ENCODE measurements at regions not wholly inside any gene's neighbourhood (a gene's known extent, or its start where the extent isn't known, plus 50 kb on each side); places are given as distances from the start of the nearest gene placed in this dataset.
A peak's percentile ranks its signal among the peaks of the same experiment; 100 is the strongest.

- Mint-ChIP-seq H3K9me3 (no peaks in the 10 kb centered on the region), H3K36me3 (no peaks in the 10 kb centered on the region), H3K4me1 (peaks cover 22 to 28% of the 10 kb centered on the region in 2 donors), H3K27me3 (ENCODE audit: low read depth in 3 of 3) (peaks cover 3 to 4% (median 3%) of the 10 kb centered on the region in 3 donors), H3K4me3 (no peak overlapping the region), H3K27ac (no peak overlapping the region)
- no peak for DNase-seq
Observed at GRCh38 chr3:152555666-152556291, 279.2 kb upstream of the P2RY1 start.

- Mint-ChIP-seq H3K4me1 (peaks cover 22 to 28% of the 10 kb centered on the region in 2 donors), H3K36me3 (no peaks in the 10 kb centered on the region), H3K4me3 (peak overlapping the region; percentile 0 to 60 (median 40)), H3K27ac (peak overlapping the region in 4 of 6 donors; percentile 37 to 68 (median 64)), H3K27me3 (ENCODE audit: low read depth in 3 of 3) (peaks cover 0 to 3% (median 3%) of the 10 kb centered on the region in 3 donors), H3K9me3 (no peaks in the 10 kb centered on the region)
- DNase-seq: no peak
Observed at GRCh38 chr3:152556731-152557254, 278.1 kb upstream of the P2RY1 start.

GRCh38 chr3:152557302-152557999, 277.5 kb upstream of the P2RY1 start:
- Mint-ChIP-seq H3K27ac (peak overlapping the region; percentile 9 to 82 (median 50)), H3K36me3 (no peaks in the 10 kb centered on the region), H3K9me3 (no peaks in the 10 kb centered on the region), H3K27me3 (ENCODE audit: low read depth in 3 of 3) (peaks cover 0 to 5% (median 3%) of the 10 kb centered on the region in 3 donors), H3K4me3 (peak overlapping the region; percentile 12 to 60 (median 40)), H3K4me1 (peaks cover 22 to 28% of the 10 kb centered on the region in 2 donors)
- peak in 1 of 3 donors; percentile 1 for DNase-seq

- H3K36me3 Mint-ChIP-seq: no peaks in the 10 kb centered on the region
- H3K4me1 Mint-ChIP-seq: peaks cover 22 to 28% of the 10 kb centered on the region in 2 donors
- H3K4me3 Mint-ChIP-seq: no peak overlapping the region
- peak overlapping the region in 2 of 6 donors; percentile 17 to 68 for H3K27ac Mint-ChIP-seq
- no peak for DNase-seq
- peaks cover 0 to 5% (median 3%) of the 10 kb centered on the region in 3 donors for H3K27me3 Mint-ChIP-seq (ENCODE audit: low read depth in 3 of 3)
- H3K9me3 Mint-ChIP-seq: no peaks in the 10 kb centered on the region
Observed at GRCh38 chr3:152558386-152558785, 276.5 kb upstream of the P2RY1 start.

- H3K4me3 Mint-ChIP-seq: no peak overlapping the region
- no peak overlapping the region for H3K27ac Mint-ChIP-seq
- H3K4me1 Mint-ChIP-seq: peaks cover 22 to 28% of the 10 kb centered on the region in 2 donors
- peaks cover 3 to 5% (median 3%) of the 10 kb centered on the region in 3 donors for H3K27me3 Mint-ChIP-seq (ENCODE audit: low read depth in 3 of 3)
- DNase-seq: no peak
- no peaks in the 10 kb centered on the region for H3K9me3 Mint-ChIP-seq
- H3K36me3 Mint-ChIP-seq: no peaks in the 10 kb centered on the region
Observed at GRCh38 chr3:152559246-152559645, 275.7 kb upstream of the P2RY1 start.

GRCh38 chr3:152564459-152564858, 270.5 kb upstream of the P2RY1 start:
- Mint-ChIP-seq H3K4me3 (no peak overlapping the region), H3K36me3 (no peaks in the 10 kb centered on the region), H3K4me1 (no peaks in the 10 kb centered on the region), H3K27me3 (ENCODE audit: low read depth in 3 of 3) (peaks cover 0 to 8% (median 3%) of the 10 kb centered on the region in 3 donors), H3K9me3 (no peaks in the 10 kb centered on the region), H3K27ac (no peak overlapping the region)
- DNase-seq: no peak

- Mint-ChIP-seq H3K27me3 (ENCODE audit: low read depth in 3 of 3) (peaks cover 0 to 5% (median 4%) of the 10 kb centered on the region in 3 donors), H3K4me3 (no peak overlapping the region), H3K27ac (no peak overlapping the region), H3K36me3 (no peaks in the 10 kb centered on the region), H3K9me3 (no peaks in the 10 kb centered on the region), H3K4me1 (no peaks in the 10 kb centered on the region)
- peak in 1 of 3 donors; percentile 2 for DNase-seq
Observed at GRCh38 chr3:152574461-152575079, 260.4 kb upstream of the P2RY1 start.

- no peak for DNase-seq
- Mint-ChIP-seq H3K27me3 (ENCODE audit: low read depth in 3 of 3) (peaks cover 0 to 6% (median 5%) of the 10 kb centered on the region in 3 donors), H3K27ac (no peak overlapping the region), H3K9me3 (no peaks in the 10 kb centered on the region), H3K36me3 (no peaks in the 10 kb centered on the region), H3K4me1 (no peaks in the 10 kb centered on the region), H3K4me3 (no peak overlapping the region)
Observed at GRCh38 chr3:152578769-152579168, 256.2 kb upstream of the P2RY1 start.

GRCh38 chr3:152581951-152582350, 253.0 kb upstream of the P2RY1 start:
- Mint-ChIP-seq H3K27me3 (ENCODE audit: low read depth in 3 of 3) (peaks cover 0 to 10% (median 0%) of the 10 kb centered on the region in 3 donors), H3K9me3 (no peaks in the 10 kb centered on the region), H3K4me3 (no peak overlapping the region), H3K27ac (no peak overlapping the region), H3K4me1 (no peaks in the 10 kb centered on the region), H3K36me3 (no peaks in the 10 kb centered on the region)
- no peak for DNase-seq

GRCh38 chr3:152583963-152584362, 251.0 kb upstream of the P2RY1 start:
- Mint-ChIP-seq H3K27me3 (ENCODE audit: low read depth in 3 of 3) (peaks cover 0 to 14% (median 0%) of the 10 kb centered on the region in 3 donors), H3K36me3 (no peaks in the 10 kb centered on the region), H3K9me3 (no peaks in the 10 kb centered on the region), H3K4me3 (no peak overlapping the region), H3K4me1 (no peaks in the 10 kb centered on the region), H3K27ac (no peak overlapping the region)
- no peak for DNase-seq

- Mint-ChIP-seq H3K27me3 (ENCODE audit: low read depth in 3 of 3) (peaks cover 0 to 12% (median 2%) of the 10 kb centered on the region in 3 donors), H3K27ac (no peak overlapping the region), H3K4me1 (no peaks in the 10 kb centered on the region), H3K9me3 (no peaks in the 10 kb centered on the region), H3K4me3 (no peak overlapping the region), H3K36me3 (no peaks in the 10 kb centered on the region)
- DNase-seq: no peak
Observed at GRCh38 chr3:152586974-152587373, 248.0 kb upstream of the P2RY1 start.

GRCh38 chr3:152587861-152588260, 247.1 kb upstream of the P2RY1 start:
- no peak overlapping the region for H3K27ac Mint-ChIP-seq
- no peak overlapping the region for H3K4me3 Mint-ChIP-seq
- H3K27me3 Mint-ChIP-seq (ENCODE audit: low read depth in 3 of 3): peaks cover 0 to 12% (median 2%) of the 10 kb centered on the region in 3 donors
- H3K9me3 Mint-ChIP-seq: no peaks in the 10 kb centered on the region
- no peak for DNase-seq
- H3K36me3 Mint-ChIP-seq: no peaks in the 10 kb centered on the region
- H3K4me1 Mint-ChIP-seq: no peaks in the 10 kb centered on the region

GRCh38 chr3:152589644-152590043, 245.3 kb upstream of the P2RY1 start:
- no peak for DNase-seq
- H3K27me3 Mint-ChIP-seq (ENCODE audit: low read depth in 3 of 3): peaks cover 0 to 12% (median 2%) of the 10 kb centered on the region in 3 donors
- no peak overlapping the region for H3K4me3 Mint-ChIP-seq
- no peaks in the 10 kb centered on the region for H3K9me3 Mint-ChIP-seq
- H3K27ac Mint-ChIP-seq: no peak overlapping the region
- no peaks in the 10 kb centered on the region for H3K36me3 Mint-ChIP-seq
- H3K4me1 Mint-ChIP-seq: no peaks in the 10 kb centered on the region

GRCh38 chr3:152591515-152591914, 243.4 kb upstream of the P2RY1 start:
- H3K36me3 Mint-ChIP-seq: no peaks in the 10 kb centered on the region
- H3K4me3 Mint-ChIP-seq: no peak overlapping the region
- H3K9me3 Mint-ChIP-seq: no peaks in the 10 kb centered on the region
- DNase-seq: no peak
- peaks cover 0 to 12% (median 2%) of the 10 kb centered on the region in 3 donors for H3K27me3 Mint-ChIP-seq (ENCODE audit: low read depth in 3 of 3)
- peaks cover 7 to 8% of the 10 kb centered on the region in 2 donors for H3K4me1 Mint-ChIP-seq
- no peak overlapping the region for H3K27ac Mint-ChIP-seq

All from immature natural killer cell (primary cell).